ENCODE measurements at regions not wholly inside any gene's neighbourhood (a gene's known extent, or its start where the extent isn't known, plus 50 kb on each side); places are given as distances from the start of the nearest gene placed in this dataset.

DNA sequence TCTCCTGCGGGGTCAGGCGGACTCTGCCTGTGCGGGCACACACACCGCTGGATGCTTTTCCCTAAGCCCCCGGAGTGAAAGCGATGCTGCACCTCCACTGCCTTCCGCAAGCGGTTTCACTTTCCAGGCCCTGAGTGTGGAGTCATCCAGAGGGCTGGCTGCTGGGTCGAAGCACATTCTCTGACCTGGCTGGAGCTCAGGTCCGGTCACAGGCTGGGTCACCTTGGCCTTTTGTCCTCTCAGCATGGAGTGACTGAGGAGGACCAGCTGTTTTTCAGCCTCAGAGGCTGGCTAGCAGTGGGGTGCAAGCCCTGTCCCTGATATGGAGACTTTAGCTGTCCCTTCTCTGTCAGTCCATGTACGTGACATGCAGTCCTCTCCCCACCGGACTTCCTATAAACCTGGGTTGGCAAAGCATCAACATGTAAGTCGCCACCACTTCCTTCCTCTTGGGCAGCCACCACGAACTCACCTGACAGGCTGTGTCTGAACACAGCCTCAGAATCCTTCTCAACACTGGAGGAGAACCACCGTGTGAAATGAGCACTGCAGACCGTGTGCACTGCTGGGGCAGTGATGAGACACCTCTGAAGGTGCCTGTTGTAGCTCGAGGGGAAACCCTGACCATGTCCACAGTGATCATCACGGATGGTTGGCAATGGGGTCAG, 51.3 kb downstream of the GADD45G start:
- Mint-ChIP-seq H3K4me3 (ENCODE audit: unreplicated experiment) (no peak overlapping the region), H3K27me3 (ENCODE audit: insufficient read depth, unreplicated experiment) (peaks cover 46% of the 10 kb centered on the region), H3K9me3 (ENCODE audit: unreplicated experiment) (no peaks in the 10 kb centered on the region), H3K27ac (ENCODE audit: low read depth, unreplicated experiment) (no peak overlapping the region), H3K36me3 (ENCODE audit: insufficient read depth, unreplicated experiment) (no peaks in the 10 kb centered on the region), H3K4me1 (ENCODE audit: insufficient read depth, unreplicated experiment) (no peaks in the 10 kb centered on the region)
- ChIA-PET CTCF (interaction anchor here (0.8 kb wide), 1 partner anchor 25 kb away, joined by 5 read pairs; no protein-coding TSS in a partner anchor), POLR2A (no interaction called here)
- TF ChIP-seq, protein P1, sequence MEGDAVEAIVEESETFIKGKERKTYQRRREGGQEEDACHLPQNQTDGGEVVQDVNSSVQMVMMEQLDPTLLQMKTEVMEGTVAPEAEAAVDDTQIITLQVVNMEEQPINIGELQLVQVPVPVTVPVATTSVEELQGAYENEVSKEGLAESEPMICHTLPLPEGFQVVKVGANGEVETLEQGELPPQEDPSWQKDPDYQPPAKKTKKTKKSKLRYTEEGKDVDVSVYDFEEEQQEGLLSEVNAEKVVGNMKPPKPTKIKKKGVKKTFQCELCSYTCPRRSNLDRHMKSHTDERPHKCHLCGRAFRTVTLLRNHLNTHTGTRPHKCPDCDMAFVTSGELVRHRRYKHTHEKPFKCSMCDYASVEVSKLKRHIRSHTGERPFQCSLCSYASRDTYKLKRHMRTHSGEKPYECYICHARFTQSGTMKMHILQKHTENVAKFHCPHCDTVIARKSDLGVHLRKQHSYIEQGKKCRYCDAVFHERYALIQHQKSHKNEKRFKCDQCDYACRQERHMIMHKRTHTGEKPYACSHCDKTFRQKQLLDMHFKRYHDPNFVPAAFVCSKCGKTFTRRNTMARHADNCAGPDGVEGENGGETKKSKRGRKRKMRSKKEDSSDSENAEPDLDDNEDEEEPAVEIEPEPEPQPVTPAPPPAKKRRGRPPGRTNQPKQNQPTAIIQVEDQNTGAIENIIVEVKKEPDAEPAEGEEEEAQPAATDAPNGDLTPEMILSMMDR (IDR thresholded peaks at IDR 0.05; ENCODE audit: unreplicated experiment) = no peak
- BruUV-seq (replicated peaks) = no TSS peak
- intact Hi-C loops (cut with micrococcal nuclease) = no loop called here
- DNase-seq (ENCODE audit: unreplicated experiment) = no peak

DNA sequence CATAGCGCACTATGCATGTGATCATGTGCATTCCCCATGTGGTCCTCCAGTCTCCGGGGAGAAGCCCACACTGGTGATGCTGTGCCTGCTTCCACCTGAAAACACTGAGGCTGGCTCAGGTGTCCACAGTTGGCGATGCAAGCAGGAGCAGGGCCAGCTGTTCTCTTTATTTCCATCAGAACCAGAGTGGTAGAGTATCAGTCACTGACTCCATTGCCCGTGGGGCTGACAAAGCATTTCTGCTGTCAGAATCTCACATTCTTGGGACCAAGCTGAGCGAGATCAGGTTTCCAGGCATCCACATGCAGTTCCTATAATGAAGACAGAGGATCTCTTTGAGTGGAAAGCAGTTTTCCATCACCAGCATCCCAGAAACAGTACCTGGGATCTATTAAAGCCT, 52.5 kb downstream of the GADD45G start:
- no peaks in the 10 kb centered on the region for H3K9me3 Mint-ChIP-seq (ENCODE audit: unreplicated experiment)
- no peak overlapping the region for H3K27ac Mint-ChIP-seq (ENCODE audit: low read depth, unreplicated experiment)
- H3K4me1 Mint-ChIP-seq (ENCODE audit: insufficient read depth, unreplicated experiment) = peaks cover 5% of the 10 kb centered on the region

DNA sequence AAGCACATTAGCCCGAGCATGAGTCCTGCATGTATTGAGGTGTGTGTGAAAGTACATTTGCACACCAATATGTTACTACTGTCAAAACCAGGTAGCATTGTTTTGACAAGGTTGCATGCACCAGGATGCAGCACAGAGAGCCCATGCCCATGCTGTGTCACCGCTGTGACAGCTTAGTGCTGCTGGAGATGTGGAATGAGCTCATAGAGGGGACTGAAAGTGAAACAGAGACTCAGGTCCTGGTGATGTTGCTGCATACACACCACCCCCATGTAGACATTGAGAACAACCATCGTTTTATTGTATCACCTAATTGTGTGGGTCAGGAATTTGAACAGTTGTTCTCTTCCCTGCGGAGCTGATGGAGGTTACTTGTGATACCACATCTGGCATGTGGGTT, 53.0 kb downstream of the GADD45G start:
- TF ChIP-seq, protein P1 (IDR thresholded peaks at IDR 0.05; ENCODE audit: unreplicated experiment) = no peak
- ChIA-PET CTCF (interaction anchor here (1.0 kb wide), 1 partner anchor 452 kb away, joined by 3 read pairs; no protein-coding TSS in a partner anchor), POLR2A (no interaction called here)
- no TSS peak for BruUV-seq (replicated peaks)
- Mint-ChIP-seq H3K27me3 (ENCODE audit: insufficient read depth, unreplicated experiment) (peaks cover 31% of the 10 kb centered on the region), H3K36me3 (ENCODE audit: insufficient read depth, unreplicated experiment) (no peaks in the 10 kb centered on the region), H3K9me3 (ENCODE audit: unreplicated experiment) (no peaks in the 10 kb centered on the region), H3K4me3 (ENCODE audit: unreplicated experiment) (no peak overlapping the region), H3K27ac (ENCODE audit: low read depth, unreplicated experiment) (no peak overlapping the region), H3K4me1 (ENCODE audit: insufficient read depth, unreplicated experiment) (peaks cover 5% of the 10 kb centered on the region)
- intact Hi-C loops (cut with micrococcal nuclease) = no loop called here
- no peak for DNase-seq (ENCODE audit: unreplicated experiment)

More for the DNA sequence above, 52.5 kb downstream of the GADD45G start:
- POLR2A ChIA-PET = no interaction called here
- no TSS peak for BruUV-seq (replicated peaks)
- intact Hi-C loops (cut with micrococcal nuclease) = no loop called here
- CTCF ChIA-PET = interaction anchor here (1.0 kb wide), 1 partner anchor 452 kb away, joined by 3 read pairs; no protein-coding TSS in a partner anchor
- TF ChIP-seq, protein P1 (IDR thresholded peaks at IDR 0.05; ENCODE audit: unreplicated experiment) = no peak
- Mint-ChIP-seq H3K27me3 (ENCODE audit: insufficient read depth, unreplicated experiment) (peaks cover 34% of the 10 kb centered on the region), H3K36me3 (ENCODE audit: insufficient read depth, unreplicated experiment) (no peaks in the 10 kb centered on the region), H3K4me3 (ENCODE audit: unreplicated experiment) (no peak overlapping the region)
- no peak for DNase-seq (ENCODE audit: unreplicated experiment)

DNA sequence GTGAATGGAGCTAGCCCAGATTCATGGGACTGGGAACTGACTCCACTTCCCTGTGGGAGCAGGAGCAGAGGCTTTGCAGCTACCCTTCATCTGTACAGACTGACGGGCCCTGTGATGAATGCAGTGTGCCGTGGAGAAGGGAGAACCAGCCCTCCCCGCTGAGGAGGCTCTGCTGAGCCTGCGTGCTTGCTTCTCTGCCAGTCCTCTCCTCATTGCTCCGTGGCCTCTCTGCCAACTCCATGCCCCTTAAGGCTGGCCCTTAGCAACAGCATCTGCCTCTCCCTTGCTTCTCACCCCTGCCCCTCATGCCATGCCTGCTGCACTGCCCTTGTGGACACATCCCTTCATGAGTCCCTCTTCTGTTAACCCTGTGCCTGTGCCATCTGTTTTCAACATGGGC, 53.6 kb downstream of the GADD45G start:
- no peaks in the 10 kb centered on the region for H3K36me3 Mint-ChIP-seq (ENCODE audit: insufficient read depth, unreplicated experiment)
- BruUV-seq (replicated peaks) = no TSS peak
- POLR2A ChIA-PET = no interaction called here
- no peak for DNase-seq (ENCODE audit: unreplicated experiment)
- CTCF ChIA-PET = no interaction called here
- intact Hi-C loops (cut with micrococcal nuclease) = no loop called here
- no peak overlapping the region for H3K27ac Mint-ChIP-seq (ENCODE audit: low read depth, unreplicated experiment)
- H3K9me3 Mint-ChIP-seq (ENCODE audit: unreplicated experiment) = no peaks in the 10 kb centered on the region
- H3K4me3 Mint-ChIP-seq (ENCODE audit: unreplicated experiment) = no peak overlapping the region
- TF ChIP-seq, protein P1 (IDR thresholded peaks at IDR 0.05; ENCODE audit: unreplicated experiment) = no peak
- peaks cover 5% of the 10 kb centered on the region for H3K4me1 Mint-ChIP-seq (ENCODE audit: insufficient read depth, unreplicated experiment)
- H3K27me3 Mint-ChIP-seq (ENCODE audit: insufficient read depth, unreplicated experiment) = peaks cover 31% of the 10 kb centered on the region

Data from MCF 10A (cell line).